ENCODE measurements at regions not wholly inside any gene's neighbourhood (a gene's known extent, or its start where the extent isn't known, plus 50 kb on each side); places are given as distances from the start of the nearest gene placed in this dataset.

- DNase-seq = no peak
- WGBS, 2 donors = 86 to 87% methylated on average over 8 of the region's 8 CpGs
- H3K4me3 ChIP-seq = no peak overlapping the region
- H3K27me3 ChIP-seq = no peaks in the 10 kb centered on the region
- H3K9me3 ChIP-seq = no peaks in the 10 kb centered on the region
- H3K36me3 ChIP-seq = no peaks in the 10 kb centered on the region
- no peak overlapping the region for H3K27ac ChIP-seq
- no peaks in the 10 kb centered on the region for H3K4me1 ChIP-seq
- intact Hi-C loops (cut with DNase I) = no loop called here
- TF ChIP-seq CTCF (IDR thresholded peaks at IDR 0.05) (no peak), POLR2AphosphoS5 (IDR thresholded peaks at IDR 0.05) (no peak), EP300 (IDR thresholded peaks at IDR 0.05) (no peak), POLR2A (IDR thresholded peaks at IDR 0.05) (no peak)
These were observed 723.9 kb upstream of the ZNF385D start for GRCh38 chr3:22474706-22475445.

- Histone ChIP-seq H3K27me3 (no peaks in the 10 kb centered on the region), H3K4me3 (no peak overlapping the region), H3K4me1 (no peaks in the 10 kb centered on the region), H3K27ac (no peak overlapping the region), H3K9me3 (no peaks in the 10 kb centered on the region), H3K36me3 (no peaks in the 10 kb centered on the region)
- intact Hi-C loops (cut with DNase I) = no loop called here
- 75 to 92% methylated on average over 3 of the region's 3 CpGs for WGBS, 2 donors
- no peak for TF ChIP-seq POLR2AphosphoS5 (IDR thresholded peaks at IDR 0.05)
- no peak for TF ChIP-seq EP300 (IDR thresholded peaks at IDR 0.05)
- TF ChIP-seq POLR2A (IDR thresholded peaks at IDR 0.05) = no peak
- TF ChIP-seq CTCF (IDR thresholded peaks at IDR 0.05) = no peak
- DNase-seq = no peak
These were observed 724.7 kb upstream of the ZNF385D start for GRCh38 chr3:22475665-22476240.

- intact Hi-C loops (cut with DNase I) = no loop called here
- Histone ChIP-seq H3K4me3 (no peak overlapping the region), H3K4me1 (no peaks in the 10 kb centered on the region), H3K27me3 (no peaks in the 10 kb centered on the region), H3K9me3 (no peaks in the 10 kb centered on the region), H3K27ac (no peak overlapping the region), H3K36me3 (no peaks in the 10 kb centered on the region)
- DNase-seq = no peak
- WGBS, 2 donors = 41 to 66% methylated on average over 1 of the region's 1 CpG
- TF ChIP-seq EP300 (IDR thresholded peaks at IDR 0.05) (no peak), POLR2A (IDR thresholded peaks at IDR 0.05) (no peak), POLR2AphosphoS5 (IDR thresholded peaks at IDR 0.05) (no peak), CTCF (IDR thresholded peaks at IDR 0.05) (no peak)
These were observed 726.0 kb upstream of the ZNF385D start for GRCh38 chr3:22476976-22477375.

GRCh38 chr3:22485954-22486353 is 717.2 kb upstream of the UBE2E2 start:
- TF ChIP-seq CTCF (IDR thresholded peaks at IDR 0.05) = no peak
- TF ChIP-seq POLR2AphosphoS5 (IDR thresholded peaks at IDR 0.05) = no peak
- no peak for TF ChIP-seq POLR2A (IDR thresholded peaks at IDR 0.05)
- TF ChIP-seq EP300 (IDR thresholded peaks at IDR 0.05) = no peak
- intact Hi-C loops (cut with DNase I) = no loop called here
- no peaks in the 10 kb centered on the region for H3K4me1 ChIP-seq
- 55 to 58% methylated on average over 3 of the region's 3 CpGs for WGBS, 2 donors
- no peaks in the 10 kb centered on the region for H3K27me3 ChIP-seq
- no peaks in the 10 kb centered on the region for H3K36me3 ChIP-seq
- H3K4me3 ChIP-seq = no peak overlapping the region
- DNase-seq = no peak
- no peak overlapping the region for H3K27ac ChIP-seq
- H3K9me3 ChIP-seq = no peaks in the 10 kb centered on the region
